Lung (tissue), 11 donors: ENCODE measurements at regions not wholly inside any gene's neighbourhood (a gene's known extent, or its start where the extent isn't known, plus 50 kb on each side); places are given as distances from the start of the nearest gene placed in this dataset.

Experiments
- ATAC-seq: fragments of 200-7000 bp; cut with Tn5 transposase; one replicate; pipeline ENCODE4 v1.9.1; 2020; ENCODE audit warnings: moderate number of reproducible peaks; ENCODE audit not compliant: insufficient read depth, low FRiP score
- DNase-seq, 3 donors: peaks; one replicate each; pipeline ENCODE4 v3.0.0-alpha.2; 2013 to 2017
- H3K27ac ChIP-seq, 2 donors: one replicate each; pipeline ENCODE4 v1.5.1; 2013; ENCODE audit warnings: mild to moderate bottlenecking in 2 of 2, moderate library complexity in 2 of 2, control low read depth in 1 of 2, inconsistent platforms in 1 of 2, low read depth in 1 of 2, low read length in 1 of 2
- H3K27me3 ChIP-seq, 3 donors: one replicate each; pipeline ENCODE4 v1.5.1; 2013; ENCODE audit warnings: low read length in 2 of 3; ENCODE audit not compliant: control insufficient read depth in 3 of 3, insufficient read depth in 3 of 3
- H3K36me3 ChIP-seq, 4 donors: one replicate each; pipeline ENCODE4 v1.5.1; 2013; ENCODE audit warnings: low read length in 4 of 4, mild to moderate bottlenecking in 1 of 4, moderate library complexity in 1 of 4; ENCODE audit not compliant: control insufficient read depth in 4 of 4, insufficient read depth in 4 of 4
- H3K4me1 ChIP-seq, 5 donors: one replicate each; pipeline ENCODE4 v1.5.1; 2013; ENCODE audit warnings: low read length in 5 of 5, mild to moderate bottlenecking in 2 of 5, moderate library complexity in 1 of 5; ENCODE audit not compliant: control insufficient read depth in 5 of 5, insufficient read depth in 5 of 5
- H3K4me3 ChIP-seq: one replicate; pipeline ENCODE4 v1.5.1; 2013; ENCODE audit warnings: mild to moderate bottlenecking, control low read depth, moderate library complexity
- H3K9ac ChIP-seq, 2 donors: one replicate each; pipeline ENCODE4 v1.5.1; 2013; ENCODE audit warnings: low read length in 2 of 2, control low read depth in 1 of 2; ENCODE audit not compliant: insufficient read depth in 1 of 2
- H3K9me3 ChIP-seq, 4 donors: one replicate each; pipeline ENCODE4 v1.5.1; 2013; ENCODE audit warnings: low read length in 3 of 4, mild to moderate bottlenecking in 1 of 4, moderate library complexity in 1 of 4; ENCODE audit not compliant: control insufficient read depth in 4 of 4, insufficient read depth in 3 of 4
- CTCF ChIP-seq: IDR thresholded peaks from 2 replicates; pipeline ENCODE4 v1.5.1; 2012; ENCODE audit warnings: mild to moderate bottlenecking; ENCODE audit errors: control extremely low read depth, extremely low read depth
- WGBS, 2 donors: extraction: QIAGEN DNeasy Blood & Tissue Kit; methylation state at CpG; one replicate each; pipeline ENCODE4 v1.1.7; 2013; 5-methylcytosine and 5-hydroxymethylcytosine counted together
- donor health status: control.
- donor health status: control.
- donor health status: Bipolar disorder and iron deficiency.
- donor health status: healthy.
- donor health status: DM: yes; HTN: yes; CAD: no.

DNA sequence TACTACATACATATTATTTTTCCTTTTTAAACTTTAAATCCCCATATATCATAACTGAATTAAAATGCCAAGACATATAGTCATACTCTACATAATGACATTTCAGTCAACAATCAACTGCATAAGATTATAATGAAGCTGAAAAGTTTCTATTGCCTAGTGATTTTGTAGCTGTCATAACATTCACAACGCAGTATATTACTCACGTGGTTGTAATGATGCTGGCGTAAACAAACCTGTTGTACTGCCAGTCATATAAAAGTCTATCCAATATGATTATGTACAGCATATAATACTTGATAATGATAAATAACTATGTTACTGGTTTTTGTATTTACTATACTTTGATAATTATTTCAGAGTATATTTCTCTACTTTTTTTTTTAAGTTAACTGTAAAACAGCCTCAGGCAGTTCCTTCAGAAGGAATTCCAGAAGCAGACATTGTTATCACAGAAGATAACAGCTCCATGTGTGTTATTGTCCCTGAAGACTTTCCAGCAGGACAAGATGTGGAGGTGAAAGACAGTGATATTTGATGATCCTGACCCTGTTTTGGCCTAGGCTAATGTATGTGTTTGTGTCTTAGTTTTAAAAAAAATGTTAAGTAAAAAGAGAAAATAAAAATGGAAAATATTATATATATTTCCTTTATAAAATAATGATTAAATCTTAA, 443.4 kb upstream of the UBE2E2 start:
- Histone ChIP-seq H3K36me3 (no peaks in the 10 kb centered on the region), H3K4me3 (no peak overlapping the region), H3K4me1 (no peaks in the 10 kb centered on the region), H3K9ac (no peak overlapping the region), H3K9me3 (peaks cover 0 to 6% (median 5%) of the 10 kb centered on the region in 4 donors), H3K27ac (no peak overlapping the region), H3K27me3 (no peaks in the 10 kb centered on the region)
- no peak for TF ChIP-seq CTCF
- DNase-seq (no peak), ATAC-seq (no peak)
- 68 to 74% methylated on average over 3 of the region's 3 CpGs for WGBS, 2 donors

DNA sequence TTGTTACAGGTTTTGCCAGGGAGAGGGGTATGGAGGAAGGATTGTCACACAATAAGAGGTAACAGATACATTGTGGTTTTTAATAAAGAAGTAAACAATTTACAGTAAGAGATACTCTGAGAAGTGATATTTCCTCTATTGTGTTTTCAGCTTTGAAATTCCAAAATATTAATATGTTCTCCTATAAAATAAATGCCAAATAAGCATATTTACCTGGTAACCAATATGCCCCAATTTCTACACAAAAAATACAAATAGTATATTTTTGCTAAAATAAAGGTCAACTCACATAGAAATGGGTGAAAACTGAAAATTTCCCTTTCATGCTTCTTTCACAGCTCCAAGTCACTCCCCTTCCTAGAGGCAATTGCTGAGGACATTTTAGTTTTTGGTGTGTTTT, 437.4 kb upstream of the UBE2E2 start:
- no peak for ATAC-seq
- no peaks in the 10 kb centered on the region for H3K27me3 ChIP-seq
- H3K9ac ChIP-seq = no peak overlapping the region
- no peak overlapping the region for H3K4me3 ChIP-seq
- TF ChIP-seq CTCF = no peak
- peaks cover 0 to 6% (median 5%) of the 10 kb centered on the region in 4 donors for H3K9me3 ChIP-seq
- H3K4me1 ChIP-seq = no peaks in the 10 kb centered on the region
- H3K36me3 ChIP-seq = no peaks in the 10 kb centered on the region
- H3K27ac ChIP-seq = no peak overlapping the region
- no peak for DNase-seq

DNA sequence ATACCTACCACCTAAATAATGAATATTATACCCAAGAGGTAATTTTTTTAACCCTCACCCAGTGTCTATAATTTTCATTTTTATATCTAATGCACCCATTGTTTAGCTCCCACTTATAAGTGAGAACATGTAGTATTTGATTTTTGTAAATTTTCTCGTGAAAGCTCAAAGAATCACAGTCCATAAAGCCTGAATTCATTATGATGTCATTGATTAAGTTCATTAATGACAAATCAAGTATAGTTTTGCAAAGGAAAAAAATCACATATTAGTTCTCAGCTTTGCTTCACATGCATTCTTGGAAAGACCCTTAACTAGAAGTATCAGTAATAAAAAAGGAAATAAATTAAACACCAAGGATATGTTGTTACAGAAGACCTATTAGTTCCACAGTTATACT, 425.3 kb upstream of the UBE2E2 start:
- H3K9me3 ChIP-seq = peaks cover 0 to 4% (median 0%) of the 10 kb centered on the region in 4 donors
- ATAC-seq (no peak), DNase-seq (no peak)
- no peak for TF ChIP-seq CTCF
- no peak overlapping the region for H3K4me3 ChIP-seq
- H3K27me3 ChIP-seq = no peaks in the 10 kb centered on the region
- no peaks in the 10 kb centered on the region for H3K36me3 ChIP-seq
- H3K9ac ChIP-seq = no peak overlapping the region
- no peak overlapping the region for H3K27ac ChIP-seq
- H3K4me1 ChIP-seq = no peaks in the 10 kb centered on the region
- WGBS, 2 donors = 78 to 90% methylated on average over 1 of the region's 1 CpG

DNA sequence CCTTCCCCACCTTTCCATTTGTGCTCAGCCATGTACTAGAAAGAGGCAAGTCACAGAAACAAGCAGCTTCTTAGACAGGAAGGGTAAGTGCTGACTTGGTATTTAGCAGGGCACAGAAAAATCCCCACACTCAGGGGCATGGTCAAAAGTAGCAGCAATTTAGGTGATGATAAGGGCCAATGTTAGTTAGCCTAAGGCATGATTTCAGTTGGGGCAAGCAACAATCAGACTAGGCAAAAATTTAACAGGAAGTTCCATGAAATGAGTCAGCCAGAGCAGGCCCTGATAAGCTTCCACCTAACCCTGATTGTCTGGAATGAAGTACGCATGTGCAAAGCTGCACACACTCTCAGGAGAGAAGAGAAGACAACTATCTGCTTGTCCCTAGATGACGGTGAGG, 423.4 kb upstream of the UBE2E2 start:
- Histone ChIP-seq H3K9ac (no peak overlapping the region), H3K4me1 (no peaks in the 10 kb centered on the region), H3K27ac (no peak overlapping the region), H3K4me3 (no peak overlapping the region), H3K36me3 (no peaks in the 10 kb centered on the region), H3K9me3 (peaks cover 0 to 5% (median 2%) of the 10 kb centered on the region in 4 donors), H3K27me3 (no peaks in the 10 kb centered on the region)
- WGBS, 2 donors = 85 to 91% methylated on average over 2 of the region's 2 CpGs
- TF ChIP-seq CTCF = no peak
- DNase-seq (no peak), ATAC-seq (no peak)
